ENCODE measurements at regions not wholly inside any gene's neighbourhood (a gene's known extent, or its start where the extent isn't known, plus 50 kb on each side); places are given as distances from the start of the nearest gene placed in this dataset.

- FAIRE-seq (no peak), DNase-seq (ENCODE audit: low read depth, low spot score) (no peak)
- Histone ChIP-seq H3K4me3 (ENCODE audit: control insufficient read depth in 2 of 3, extremely low read depth in 1 of 3, insufficient read depth in 2 of 3, low read depth in 1 of 3, low read length in 3 of 3) (no peak overlapping the region), H3K4me1 (ENCODE audit: control insufficient read depth, extremely low read depth, insufficient read depth, low read length) (no peaks in the 10 kb centered on the region), H3K9me3 (ENCODE audit: control insufficient read depth, low read depth, low read length) (no peaks in the 10 kb centered on the region), H3K9me1 (ENCODE audit: control insufficient read depth, extremely low read depth, insufficient read depth, low read length) (no peaks in the 10 kb centered on the region), H4K20me1 (ENCODE audit: control insufficient read depth, extremely low read depth, insufficient read depth, low read length) (no peaks in the 10 kb centered on the region), H2AFZ (ENCODE audit: control insufficient read depth, low read length) (no peak overlapping the region), H3K79me2 (ENCODE audit: control insufficient read depth, insufficient read depth, low read length) (no peaks in the 10 kb centered on the region), H3K36me3 (ENCODE audit: control insufficient read depth in 2 of 2, extremely low read depth in 1 of 2, insufficient read depth in 2 of 2, low read length in 2 of 2) (no peaks in the 10 kb centered on the region), H3K27me3 (ENCODE audit: control insufficient read depth, extremely low read depth, insufficient read depth, low read length) (no peaks in the 10 kb centered on the region), H3K4me2 (ENCODE audit: control insufficient read depth, extremely low read depth, insufficient read depth, low read depth, low read length) (no peak overlapping the region), H3K9ac (ENCODE audit: control insufficient read depth, extremely low read depth, insufficient read depth, low read length) (no peak overlapping the region), H3K27ac (ENCODE audit: control insufficient read depth, insufficient read depth, low read length) (no peak overlapping the region)
- dilution Hi-C loops (cut with MboI; ENCODE audit: extremely low pct_ligation_motif_present, low sequenced_read_pairs) = no loop called here
- TF ChIP-seq EZH2 (IDR thresholded peaks at IDR 0.05; ENCODE audit: low read length) = no peak
- no peak for TF ChIP-seq CTCF (optimal IDR thresholded peaks at IDR 0.05 in 1 of 3, IDR thresholded peaks at IDR 0.05 in 1 of 3, conservative IDR thresholded peaks at IDR 0.05 in 1 of 3; ENCODE audit: extremely low read depth in 1 of 3, insufficient read depth in 2 of 3, low read length in 3 of 3)
These were observed 95.9 kb upstream of the CXCR4 start for GRCh38 chr2:136213836-136214235.

DNA sequence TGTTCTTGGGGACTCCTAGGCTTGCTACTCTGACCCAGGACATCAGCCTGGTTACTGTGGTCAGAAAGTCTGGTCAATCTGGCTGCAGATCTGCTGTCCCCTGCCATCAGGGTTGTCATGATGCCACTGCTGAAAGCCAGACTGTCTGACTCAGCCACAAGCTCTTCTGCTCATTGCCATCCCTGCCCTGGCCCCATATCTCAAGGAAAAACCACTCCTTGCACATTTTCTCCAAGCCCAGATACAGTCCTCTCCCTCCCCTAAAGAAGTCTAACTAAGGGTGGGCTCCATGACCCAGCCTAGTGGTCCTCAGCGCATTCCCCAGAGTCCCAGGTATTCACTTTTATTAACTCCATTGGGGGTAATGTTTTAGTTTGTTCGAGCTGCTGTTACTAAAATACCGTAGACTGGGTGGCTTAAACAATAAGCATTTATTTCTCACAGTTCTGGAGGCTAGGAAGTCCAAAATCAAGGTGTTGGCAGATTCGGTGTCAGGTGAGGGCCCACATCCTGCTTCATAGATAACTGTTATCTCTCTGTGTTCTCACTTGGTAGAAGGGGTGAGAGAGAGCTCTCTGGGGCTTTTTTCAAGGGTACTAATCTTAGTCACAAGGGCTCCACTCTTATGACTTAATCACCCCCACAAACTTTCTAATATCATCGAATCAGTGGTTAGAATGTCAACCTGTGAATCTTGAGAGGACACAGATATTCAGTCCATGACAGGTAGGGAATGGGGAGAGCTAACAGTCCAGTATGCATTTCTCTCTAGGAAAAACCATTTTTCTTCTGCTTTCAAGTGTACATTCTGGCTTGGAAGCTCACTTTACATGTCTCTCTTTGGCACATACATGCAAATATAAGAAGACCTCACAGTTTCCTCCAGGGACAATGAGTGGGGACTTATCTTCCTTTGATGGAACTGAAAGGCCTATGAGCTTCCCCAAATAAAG, 94.8 kb upstream of the CXCR4 start:
- no peaks in the 10 kb centered on the region for H3K36me3 ChIP-seq (ENCODE audit: control insufficient read depth in 2 of 2, extremely low read depth in 1 of 2, insufficient read depth in 2 of 2, low read length in 2 of 2)
- no peak overlapping the region for H3K27ac ChIP-seq (ENCODE audit: control insufficient read depth, insufficient read depth, low read length)
- dilution Hi-C loops (cut with MboI; ENCODE audit: extremely low pct_ligation_motif_present, low sequenced_read_pairs) = no loop called here

More for the DNA sequence above, 94.8 kb upstream of the CXCR4 start:
- Histone ChIP-seq H2AFZ (ENCODE audit: control insufficient read depth, low read length) (no peak overlapping the region), H3K9me1 (ENCODE audit: control insufficient read depth, extremely low read depth, insufficient read depth, low read length) (no peaks in the 10 kb centered on the region), H3K4me3 (ENCODE audit: control insufficient read depth in 2 of 3, extremely low read depth in 1 of 3, insufficient read depth in 2 of 3, low read depth in 1 of 3, low read length in 3 of 3) (no peak overlapping the region), H3K27me3 (ENCODE audit: control insufficient read depth, extremely low read depth, insufficient read depth, low read length) (no peaks in the 10 kb centered on the region), H3K4me1 (ENCODE audit: control insufficient read depth, extremely low read depth, insufficient read depth, low read length) (no peaks in the 10 kb centered on the region), H3K4me2 (ENCODE audit: control insufficient read depth, extremely low read depth, insufficient read depth, low read depth, low read length) (no peak overlapping the region), H3K9me3 (ENCODE audit: control insufficient read depth, low read depth, low read length) (no peaks in the 10 kb centered on the region), H3K9ac (ENCODE audit: control insufficient read depth, extremely low read depth, insufficient read depth, low read length) (no peak overlapping the region), H4K20me1 (ENCODE audit: control insufficient read depth, extremely low read depth, insufficient read depth, low read length) (no peaks in the 10 kb centered on the region), H3K79me2 (ENCODE audit: control insufficient read depth, insufficient read depth, low read length) (no peaks in the 10 kb centered on the region)
- TF ChIP-seq EZH2 (IDR thresholded peaks at IDR 0.05; ENCODE audit: low read length) (no peak), CTCF (optimal IDR thresholded peaks at IDR 0.05 in 1 of 3, IDR thresholded peaks at IDR 0.05 in 1 of 3, conservative IDR thresholded peaks at IDR 0.05 in 1 of 3; ENCODE audit: extremely low read depth in 1 of 3, insufficient read depth in 2 of 3, low read length in 3 of 3) (no peak)
- DNase-seq (ENCODE audit: low read depth, low spot score) (no peak), FAIRE-seq (no peak)

Measured in keratinocyte (primary cell).